Esophagus squamous epithelium (tissue), 5 donors: ENCODE measurements at regions not wholly inside any gene's neighbourhood (a gene's known extent, or its start where the extent isn't known, plus 50 kb on each side); places are given as distances from the start of the nearest gene placed in this dataset.

Experiments
- DNase-seq: peaks from one replicate; lab custom pipeline; 2025; lab: John Stamatoyannopoulos, UW
- H3K27ac ChIP-seq, 4 donors: fragments of 200-600 bp; sonication (generic); one replicate each; pipeline ENCODE4 v1.5.1; 2016 to 2019; ENCODE audit warnings: mild to moderate bottlenecking in 1 of 4
- H3K27me3 ChIP-seq, 4 donors: fragments of 200-600 bp; sonication (generic); 1 replicate in 3 of 4; 2 replicates in 1 of 4; pipeline versions ENCODE4 v1.5.1 to v1.6.0; 2017 to 2021; ENCODE audit warnings: antibody characterized with exemption in 1 of 4
- H3K36me3 ChIP-seq, 3 donors: fragments of 200-600 bp; sonication (generic); one replicate each; pipeline ENCODE4 v1.5.1; 2016 to 2019
- H3K4me1 ChIP-seq, 3 donors: fragments of 200-600 bp; sonication (generic); one replicate each; pipeline ENCODE4 v1.5.1; 2017 to 2019
- H3K4me3 ChIP-seq, 4 donors: fragments of 200-600 bp; sonication (generic); 1 replicate in 3 of 4; 2 replicates in 1 of 4; pipeline ENCODE4 v1.5.1; 2016 to 2019; ENCODE audit warnings: mild to moderate bottlenecking in 2 of 4, moderate library complexity in 1 of 4
- H3K9me3 ChIP-seq, 3 donors: fragments of 200-600 bp; sonication (generic); one replicate each; pipeline ENCODE4 v1.5.1; 2016 to 2019
- POLR2A ChIP-seq, 4 donors: fragments of 450-650 bp; IDR thresholded peaks; one replicate each; pipeline ENCODE4 v1.6.1; 2017; ENCODE audit warnings: antibody characterized with exemption in 4 of 4, mild to moderate bottlenecking in 4 of 4, moderate library complexity in 3 of 4
- WGBS, 2 donors: methylation state at CpG; one replicate each; pipeline ENCODE4 v1.1.5; 2018; 5-methylcytosine and 5-hydroxymethylcytosine counted together
- intact Hi-C: fragments of 100-400 bp; cut with DNase I; formaldehyde crosslinking; loops from one replicate; pipeline ENCODE4 v1.15.0; 2022
- TF ChIP-seq, protein P1 (sequence below), 6 experiments: fragments of 450-650 bp in 4 of 6; fragments of 200-600 bp in 2 of 6; sonication (generic) in 2 of 6; IDR thresholded peaks; one replicate each; pipeline ENCODE4 v1.5.1; 2016 to 2019; ENCODE audit warnings: antibody characterized with exemption in 6 of 6, mild to moderate bottlenecking in 4 of 6, moderate library complexity in 4 of 6
- donor health status: DM: yes; HTN: yes; CAD: no.

DNA sequence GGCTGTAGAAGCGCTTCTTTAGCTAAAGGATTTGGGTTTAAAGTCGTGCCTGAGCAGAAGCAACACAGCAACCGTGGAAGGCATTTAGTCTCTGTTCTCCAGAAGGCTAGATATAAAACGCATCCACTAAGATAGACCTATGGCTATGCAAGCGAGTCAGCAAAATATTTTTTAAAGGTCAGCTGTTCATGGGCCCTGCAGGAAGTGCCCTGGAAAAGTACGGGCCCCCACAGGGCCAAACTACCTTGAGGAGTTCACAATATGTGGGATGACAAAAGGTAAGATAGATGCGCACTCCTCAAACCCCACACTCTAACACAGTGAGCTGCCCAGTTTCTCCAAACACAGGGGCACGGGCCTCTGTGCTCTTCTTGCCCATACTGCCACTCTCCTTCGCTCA, 261.6 kb downstream of the VPS13C start:
- Histone ChIP-seq H3K36me3 (no peaks in the 10 kb centered on the region), H3K4me3 (no peak overlapping the region), H3K27me3 (peaks cover 0 to 10% (median 0%) of the 10 kb centered on the region in 4 donors), H3K9me3 (no peaks in the 10 kb centered on the region), H3K27ac (no peak overlapping the region), H3K4me1 (no peaks in the 10 kb centered on the region)
- intact Hi-C loops: no loop called here
- 66 to 79% methylated on average over 7 to 8 of the region's 9 CpGs for WGBS, 2 donors
- no peak for DNase-seq
- TF ChIP-seq, protein P1, sequence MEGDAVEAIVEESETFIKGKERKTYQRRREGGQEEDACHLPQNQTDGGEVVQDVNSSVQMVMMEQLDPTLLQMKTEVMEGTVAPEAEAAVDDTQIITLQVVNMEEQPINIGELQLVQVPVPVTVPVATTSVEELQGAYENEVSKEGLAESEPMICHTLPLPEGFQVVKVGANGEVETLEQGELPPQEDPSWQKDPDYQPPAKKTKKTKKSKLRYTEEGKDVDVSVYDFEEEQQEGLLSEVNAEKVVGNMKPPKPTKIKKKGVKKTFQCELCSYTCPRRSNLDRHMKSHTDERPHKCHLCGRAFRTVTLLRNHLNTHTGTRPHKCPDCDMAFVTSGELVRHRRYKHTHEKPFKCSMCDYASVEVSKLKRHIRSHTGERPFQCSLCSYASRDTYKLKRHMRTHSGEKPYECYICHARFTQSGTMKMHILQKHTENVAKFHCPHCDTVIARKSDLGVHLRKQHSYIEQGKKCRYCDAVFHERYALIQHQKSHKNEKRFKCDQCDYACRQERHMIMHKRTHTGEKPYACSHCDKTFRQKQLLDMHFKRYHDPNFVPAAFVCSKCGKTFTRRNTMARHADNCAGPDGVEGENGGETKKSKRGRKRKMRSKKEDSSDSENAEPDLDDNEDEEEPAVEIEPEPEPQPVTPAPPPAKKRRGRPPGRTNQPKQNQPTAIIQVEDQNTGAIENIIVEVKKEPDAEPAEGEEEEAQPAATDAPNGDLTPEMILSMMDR (IDR thresholded peaks at IDR 0.05): no peak
- TF ChIP-seq POLR2A (IDR thresholded peaks at IDR 0.05): no peak

DNA sequence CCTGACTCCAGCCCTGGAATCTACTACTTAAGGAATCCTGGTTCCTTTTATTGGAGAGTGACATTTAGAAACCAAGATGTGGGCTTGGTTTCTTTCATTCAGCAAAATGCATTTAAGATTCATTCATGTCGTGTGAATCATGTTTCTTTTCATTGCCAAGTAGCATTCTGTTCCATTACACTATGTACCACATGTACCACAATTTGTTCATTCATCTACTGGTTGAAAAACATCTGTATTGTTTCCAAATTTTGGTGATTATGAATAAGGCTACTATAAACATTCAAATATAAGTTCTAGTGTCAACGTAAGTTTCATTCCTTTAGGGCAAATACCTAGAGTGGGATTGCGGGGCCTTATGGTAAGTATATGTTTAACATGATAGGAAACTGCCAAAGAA, 264.2 kb downstream of the VPS13C start:
- Histone ChIP-seq H3K4me1 (no peaks in the 10 kb centered on the region), H3K27ac (no peak overlapping the region), H3K4me3 (no peak overlapping the region), H3K36me3 (no peaks in the 10 kb centered on the region), H3K9me3 (no peaks in the 10 kb centered on the region), H3K27me3 (peaks cover 0 to 10% (median 0%) of the 10 kb centered on the region in 4 donors)
- no peak for DNase-seq
- intact Hi-C loops: no loop called here
- TF ChIP-seq, protein P1 (IDR thresholded peaks at IDR 0.05): no peak
- no peak for TF ChIP-seq POLR2A (IDR thresholded peaks at IDR 0.05)
- WGBS, 2 donors: 56 to 75% methylated on average over 3 of the region's 3 CpGs

DNA sequence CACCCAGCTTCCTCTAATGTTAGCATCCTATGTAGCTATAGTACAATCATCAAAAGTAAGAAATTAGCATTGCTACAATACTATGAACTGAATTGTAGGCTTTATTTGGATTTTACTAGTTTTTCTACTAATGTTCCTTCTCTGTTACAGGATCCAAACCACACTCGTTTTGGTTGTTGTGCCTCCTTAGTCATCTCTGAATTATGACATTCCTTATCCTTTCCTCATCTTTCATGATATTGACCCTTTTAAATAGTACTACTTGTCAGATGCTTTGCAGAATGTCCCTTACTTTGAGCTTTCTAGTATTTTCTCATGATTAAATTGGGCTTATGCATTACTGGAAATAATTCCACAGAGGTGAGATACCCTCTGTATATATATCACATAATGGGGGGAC, 265.4 kb downstream of the VPS13C start:
- H3K4me1 ChIP-seq: no peaks in the 10 kb centered on the region
- H3K27ac ChIP-seq: no peak overlapping the region
- no peak for DNase-seq
- H3K27me3 ChIP-seq: peaks cover 0 to 8% (median 0%) of the 10 kb centered on the region in 4 donors
- H3K4me3 ChIP-seq: no peak overlapping the region
- TF ChIP-seq POLR2A (IDR thresholded peaks at IDR 0.05): no peak
- TF ChIP-seq, protein P1 (IDR thresholded peaks at IDR 0.05): no peak
- H3K36me3 ChIP-seq: no peaks in the 10 kb centered on the region
- no peaks in the 10 kb centered on the region for H3K9me3 ChIP-seq
- intact Hi-C loops: no loop called here
- WGBS, 2 donors: 10 to 21% methylated on average over 1 of the region's 1 CpG

DNA sequence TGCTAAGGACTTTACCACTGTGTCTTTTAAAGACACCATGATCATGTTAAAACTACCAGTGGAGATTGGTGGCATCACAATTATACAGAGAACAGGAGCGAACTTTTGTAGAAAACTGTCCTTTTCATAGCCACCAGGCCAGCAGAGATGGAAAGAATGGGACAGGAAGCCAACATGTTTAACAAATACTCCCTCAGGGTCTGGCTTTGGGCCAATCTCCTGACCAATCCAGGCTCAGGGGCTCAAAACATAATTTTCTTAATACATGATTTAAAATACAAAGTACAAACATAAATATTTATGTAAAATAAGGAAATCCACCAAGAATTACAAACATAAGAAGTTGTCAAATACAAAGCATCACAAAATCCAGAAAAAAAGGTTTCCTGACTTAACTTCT, 266.0 kb downstream of the VPS13C start:
- H3K36me3 ChIP-seq: no peaks in the 10 kb centered on the region
- DNase-seq: no peak
- H3K4me3 ChIP-seq: no peak overlapping the region
- no peaks in the 10 kb centered on the region for H3K4me1 ChIP-seq
- no peaks in the 10 kb centered on the region for H3K9me3 ChIP-seq
- no peak for TF ChIP-seq POLR2A (IDR thresholded peaks at IDR 0.05)
- TF ChIP-seq, protein P1 (IDR thresholded peaks at IDR 0.05): no peak
- H3K27me3 ChIP-seq: peaks cover 0 to 10% (median 0%) of the 10 kb centered on the region in 4 donors
- 71% methylated on average over 1 of the region's 1 CpG for WGBS, 2 donors
- intact Hi-C loops: no loop called here
- H3K27ac ChIP-seq: no peak overlapping the region

DNA sequence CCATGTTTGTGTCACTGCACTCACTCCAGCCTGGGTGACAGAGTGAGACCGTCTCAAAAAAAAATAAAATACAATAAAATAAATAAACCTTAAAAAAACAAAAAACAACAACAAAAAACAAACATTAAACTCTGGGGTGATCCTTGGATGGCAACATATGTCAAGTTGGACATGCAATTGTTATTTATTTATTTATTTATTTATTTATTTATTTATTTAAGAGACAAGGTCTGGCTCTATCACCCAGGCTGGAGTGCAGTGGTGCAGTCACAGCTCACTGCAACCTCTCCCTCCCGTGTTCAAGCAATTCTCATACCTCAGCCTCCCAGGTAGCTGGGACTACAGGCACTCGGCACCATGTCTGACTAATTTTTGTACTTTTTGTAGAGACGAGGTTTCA, 275.5 kb downstream of the VPS13C start:
- DNase-seq: no peak
- H3K36me3 ChIP-seq: no peaks in the 10 kb centered on the region
- intact Hi-C loops: no loop called here
- WGBS, 2 donors: 86 to 89% methylated on average over 4 of the region's 4 CpGs
- no peaks in the 10 kb centered on the region for H3K4me1 ChIP-seq
- TF ChIP-seq POLR2A (IDR thresholded peaks at IDR 0.05): no peak
- no peak overlapping the region for H3K27ac ChIP-seq
- no peak overlapping the region for H3K4me3 ChIP-seq
- H3K27me3 ChIP-seq: peaks cover 0 to 19% (median 0%) of the 10 kb centered on the region in 4 donors
- H3K9me3 ChIP-seq: no peaks in the 10 kb centered on the region
